GM18505 (cell line): ENCODE measurements at regions not wholly inside any gene's neighbourhood (a gene's known extent, or its start where the extent isn't known, plus 50 kb on each side); places are given as distances from the start of the nearest gene placed in this dataset.
"Not testable (repeated sequence)": the region's sequence is repeated elsewhere in the genome, so short reads cannot be mapped to it uniquely, and the experiment has no call there.

Experiments
- ATAC-seq: cut with Tn5 transposase; IDR thresholded peaks from one replicate; pipeline ENCODE4 v1.9.1; 2021; ENCODE audit not compliant: unreplicated experiment
- POLR2A ChIP-seq: IDR thresholded peaks from 4 replicates; pipeline ENCODE4 v1.6.1; 2011; ENCODE audit warnings: borderline replicate concordance; ENCODE audit not compliant: insufficient read depth, insufficient read length; ENCODE audit errors: extremely low read depth

- no peak for ATAC-seq
- TF ChIP-seq POLR2A, result no peak
Observed at GRCh38 chr12:126953365-126953889, 1313.5 kb upstream of the TMEM132C start.

- TF ChIP-seq POLR2A, result no peak
- no peak for ATAC-seq
Observed at GRCh38 chr12:126960221-126960620, 1306.7 kb upstream of the TMEM132C start.

- ATAC-seq, result no peak
- TF ChIP-seq POLR2A, result no peak
Observed at GRCh38 chr12:126960709-126961108, 1306.3 kb upstream of the TMEM132C start.

GRCh38 chr12:126963825-126964224 is 1303.1 kb upstream of the TMEM132C start:
- no peak for TF ChIP-seq POLR2A
- no peak for ATAC-seq

- no peak for TF ChIP-seq POLR2A
Observed at GRCh38 chr12:126966498-126966897, 1300.5 kb upstream of the TMEM132C start.

GRCh38 chr12:126967152-126967551 is 1299.8 kb upstream of the TMEM132C start:
- TF ChIP-seq POLR2A, result no peak
- ATAC-seq, result no peak

More at GRCh38 chr12:126966498-126966897, 1300.5 kb upstream of the TMEM132C start:
- ATAC-seq, result no peak

GRCh38 chr12:126974779-126975178 is 1292.2 kb upstream of the TMEM132C start:
- no peak for ATAC-seq
- TF ChIP-seq POLR2A, result no peak

- no peak for TF ChIP-seq POLR2A
- no peak for ATAC-seq
Observed at GRCh38 chr12:126976579-126976978, 1290.4 kb upstream of the TMEM132C start.

GRCh38 chr12:126979564-126979963 is 1287.4 kb upstream of the TMEM132C start:
- ATAC-seq, result not testable (repeated sequence)

GRCh38 chr12:126982707-126983106 is 1284.3 kb upstream of the TMEM132C start:
- no peak for TF ChIP-seq POLR2A
- no peak for ATAC-seq

- ATAC-seq, result not testable (repeated sequence)
Observed at GRCh38 chr12:126983735-126984134, 1283.2 kb upstream of the TMEM132C start.

GRCh38 chr12:126985663-126986062 is 1281.3 kb upstream of the TMEM132C start:
- not testable (repeated sequence) for ATAC-seq

- no peak for TF ChIP-seq POLR2A
- ATAC-seq, result no peak
Observed at GRCh38 chr12:126989532-126989931, 1277.4 kb upstream of the TMEM132C start.

- ATAC-seq, result no peak
- TF ChIP-seq POLR2A, result no peak
Observed at GRCh38 chr12:126993898-126994297, 1273.1 kb upstream of the TMEM132C start.

GRCh38 chr12:126994599-126994998 is 1272.4 kb upstream of the TMEM132C start:
- no peak for ATAC-seq
- TF ChIP-seq POLR2A, result no peak
